ENCODE measurements at regions not wholly inside any gene's neighbourhood (a gene's known extent, or its start where the extent isn't known, plus 50 kb on each side); places are given as distances from the start of the nearest gene placed in this dataset.

DNA sequence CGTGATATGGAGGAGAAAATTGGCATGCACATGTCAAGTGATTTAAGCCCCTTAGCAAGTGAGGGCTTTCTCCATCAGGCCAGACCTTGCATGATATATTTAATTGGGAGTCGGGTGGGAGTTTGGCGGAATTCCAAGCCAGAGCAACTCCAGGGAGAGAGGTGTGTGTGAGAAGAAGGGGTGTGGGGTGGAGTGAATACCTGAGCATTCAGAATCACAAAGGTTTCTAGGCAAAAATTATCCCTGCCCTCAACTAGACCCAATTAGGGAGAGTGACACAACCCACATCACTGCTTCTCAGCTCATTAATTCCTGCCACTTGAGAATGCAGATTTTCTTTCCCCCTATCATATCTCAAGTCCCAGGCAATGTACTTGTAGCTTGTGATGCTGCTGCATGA, 279.7 kb upstream of the TUT7 start:
- TF ChIP-seq GATA2 (IDR thresholded peaks at IDR 0.05; ENCODE audit: low read depth, low read length) (no peak), GATA3 (IDR thresholded peaks at IDR 0.05; ENCODE audit: low read depth, low read length) (no peak)
